ENCODE measurements at regions not wholly inside any gene's neighbourhood (a gene's known extent, or its start where the extent isn't known, plus 50 kb on each side); places are given as distances from the start of the nearest gene placed in this dataset.

- Histone ChIP-seq H3K4ac (ENCODE audit: low read depth, low read length) (no peak overlapping the region), H3K9ac (ENCODE audit: low read length) (no peak overlapping the region), H3K27me3 (ENCODE audit: insufficient read depth, low read length, poor library complexity) (no peaks in the 10 kb centered on the region), H3K4me2 (ENCODE audit: low read length) (no peak overlapping the region), H2AK5ac (ENCODE audit: low read length) (no peak overlapping the region), H3K27ac (ENCODE audit: low read depth, low read length) (no peak overlapping the region), H3K56ac (ENCODE audit: low read length) (no peak overlapping the region), H3K4me1 (ENCODE audit: control insufficient read depth, low read depth, low read length) (no peaks in the 10 kb centered on the region), H3K4me3 (ENCODE audit: low read length) (no peak overlapping the region), H3K18ac (ENCODE audit: low read length) (no peak overlapping the region), H2BK15ac (replicated peaks; ENCODE audit: low read depth) (no peak overlapping the region), H3K79me1 (ENCODE audit: low read length) (no peaks in the 10 kb centered on the region), H4K5ac (ENCODE audit: low read length) (no peak overlapping the region), H3K23ac (ENCODE audit: low read length) (no peak overlapping the region), H2BK120ac (ENCODE audit: low read depth, low read length) (no peak overlapping the region), H2BK5ac (ENCODE audit: low read length) (no peak overlapping the region), H3K36me3 (ENCODE audit: control insufficient read depth, insufficient read depth, low read length) (no peaks in the 10 kb centered on the region), H3K79me2 (ENCODE audit: control insufficient read depth, insufficient read depth, low read length) (no peaks in the 10 kb centered on the region), H4K8ac (ENCODE audit: low read depth, low read length) (no peak overlapping the region)
- DNase-seq, result no peak
- WGBS (ENCODE audit: extremely low coverage, insufficient coverage, low lambda C conversion rate), result no CpG with 5 or more reads among the region's 3 CpGs
These were observed 131.7 kb upstream of the EDNRA start for GRCh38 chr4:147349193-147349592.

- Histone ChIP-seq H3K23ac (ENCODE audit: low read length) (no peak overlapping the region), H3K4me3 (ENCODE audit: low read length) (no peak overlapping the region), H2BK5ac (ENCODE audit: low read length) (no peak overlapping the region), H3K9ac (ENCODE audit: low read length) (no peak overlapping the region), H3K56ac (ENCODE audit: low read length) (no peak overlapping the region), H3K18ac (ENCODE audit: low read length) (no peak overlapping the region), H2AK5ac (ENCODE audit: low read length) (no peak overlapping the region), H3K27me3 (ENCODE audit: insufficient read depth, low read length, poor library complexity) (no peaks in the 10 kb centered on the region), H3K79me1 (ENCODE audit: low read length) (no peaks in the 10 kb centered on the region), H2BK120ac (ENCODE audit: low read depth, low read length) (no peak overlapping the region), H4K8ac (ENCODE audit: low read depth, low read length) (no peak overlapping the region), H2BK15ac (replicated peaks; ENCODE audit: low read depth) (no peak overlapping the region), H3K4ac (ENCODE audit: low read depth, low read length) (no peak overlapping the region), H3K4me1 (ENCODE audit: control insufficient read depth, low read depth, low read length) (no peaks in the 10 kb centered on the region), H3K36me3 (ENCODE audit: control insufficient read depth, insufficient read depth, low read length) (no peaks in the 10 kb centered on the region), H3K79me2 (ENCODE audit: control insufficient read depth, insufficient read depth, low read length) (no peaks in the 10 kb centered on the region), H3K4me2 (ENCODE audit: low read length) (no peak overlapping the region), H4K5ac (ENCODE audit: low read length) (no peak overlapping the region), H3K27ac (ENCODE audit: low read depth, low read length) (no peak overlapping the region)
- WGBS (ENCODE audit: extremely low coverage, insufficient coverage, low lambda C conversion rate), result no CpG with 5 or more reads among the region's 5 CpGs
- DNase-seq, result no peak
These were observed 129.7 kb upstream of the EDNRA start for GRCh38 chr4:147351083-147351787.

GRCh38 chr4:147354237-147354636 is 126.7 kb upstream of the EDNRA start:
- Histone ChIP-seq H3K79me2 (ENCODE audit: control insufficient read depth, insufficient read depth, low read length) (no peaks in the 10 kb centered on the region), H4K5ac (ENCODE audit: low read length) (no peak overlapping the region), H4K8ac (ENCODE audit: low read depth, low read length) (no peak overlapping the region), H3K27ac (ENCODE audit: low read depth, low read length) (no peak overlapping the region), H3K4me2 (ENCODE audit: low read length) (no peak overlapping the region), H2BK15ac (replicated peaks; ENCODE audit: low read depth) (no peak overlapping the region), H3K18ac (ENCODE audit: low read length) (no peak overlapping the region), H2BK5ac (ENCODE audit: low read length) (no peak overlapping the region), H3K56ac (ENCODE audit: low read length) (no peak overlapping the region), H2AK5ac (ENCODE audit: low read length) (no peak overlapping the region), H3K23ac (ENCODE audit: low read length) (no peak overlapping the region), H3K36me3 (ENCODE audit: control insufficient read depth, insufficient read depth, low read length) (no peaks in the 10 kb centered on the region), H3K27me3 (ENCODE audit: insufficient read depth, low read length, poor library complexity) (no peaks in the 10 kb centered on the region), H3K4ac (ENCODE audit: low read depth, low read length) (no peak overlapping the region), H3K79me1 (ENCODE audit: low read length) (no peaks in the 10 kb centered on the region), H3K4me1 (ENCODE audit: control insufficient read depth, low read depth, low read length) (no peaks in the 10 kb centered on the region), H3K4me3 (ENCODE audit: low read length) (no peak overlapping the region), H2BK120ac (ENCODE audit: low read depth, low read length) (no peak overlapping the region), H3K9ac (ENCODE audit: low read length) (no peak overlapping the region)
- no CpG with 5 or more reads among the region's 1 CpG for WGBS (ENCODE audit: extremely low coverage, insufficient coverage, low lambda C conversion rate)
- DNase-seq, result no peak

- no peak overlapping the region for H3K4me2 ChIP-seq (ENCODE audit: low read length)
- no peak overlapping the region for H3K9ac ChIP-seq (ENCODE audit: low read length)
- no peak overlapping the region for H2BK5ac ChIP-seq (ENCODE audit: low read length)
- no peak overlapping the region for H3K4me3 ChIP-seq (ENCODE audit: low read length)
- H3K36me3 ChIP-seq (ENCODE audit: control insufficient read depth, insufficient read depth, low read length), result no peaks in the 10 kb centered on the region
- no peaks in the 10 kb centered on the region for H3K79me2 ChIP-seq (ENCODE audit: control insufficient read depth, insufficient read depth, low read length)
- H2BK15ac ChIP-seq (replicated peaks; ENCODE audit: low read depth), result no peak overlapping the region
- H4K5ac ChIP-seq (ENCODE audit: low read length), result no peak overlapping the region
- no peaks in the 10 kb centered on the region for H3K27me3 ChIP-seq (ENCODE audit: insufficient read depth, low read length, poor library complexity)
- H4K8ac ChIP-seq (ENCODE audit: low read depth, low read length), result no peak overlapping the region
- no peak overlapping the region for H2AK5ac ChIP-seq (ENCODE audit: low read length)
- no peaks in the 10 kb centered on the region for H3K79me1 ChIP-seq (ENCODE audit: low read length)
- no peak overlapping the region for H3K56ac ChIP-seq (ENCODE audit: low read length)
- H3K18ac ChIP-seq (ENCODE audit: low read length), result no peak overlapping the region
- no peak overlapping the region for H3K27ac ChIP-seq (ENCODE audit: low read depth, low read length)
- H3K23ac ChIP-seq (ENCODE audit: low read length), result no peak overlapping the region
- H2BK120ac ChIP-seq (ENCODE audit: low read depth, low read length), result no peak overlapping the region
- DNase-seq, result no peak
- H3K4me1 ChIP-seq (ENCODE audit: control insufficient read depth, low read depth, low read length), result no peaks in the 10 kb centered on the region
- WGBS (ENCODE audit: extremely low coverage, insufficient coverage, low lambda C conversion rate), result no CpG with 5 or more reads among the region's 3 CpGs
- no peak overlapping the region for H3K4ac ChIP-seq (ENCODE audit: low read depth, low read length)
These were observed 125.8 kb upstream of the EDNRA start for GRCh38 chr4:147355032-147355656.

- Histone ChIP-seq H3K27me3 (ENCODE audit: insufficient read depth, low read length, poor library complexity) (no peaks in the 10 kb centered on the region), H3K9ac (ENCODE audit: low read length) (no peak overlapping the region), H2BK120ac (ENCODE audit: low read depth, low read length) (no peak overlapping the region), H3K18ac (ENCODE audit: low read length) (no peak overlapping the region), H4K5ac (ENCODE audit: low read length) (no peak overlapping the region), H3K79me2 (ENCODE audit: control insufficient read depth, insufficient read depth, low read length) (no peaks in the 10 kb centered on the region), H3K4me1 (ENCODE audit: control insufficient read depth, low read depth, low read length) (no peaks in the 10 kb centered on the region), H3K4me2 (ENCODE audit: low read length) (no peak overlapping the region), H3K4me3 (ENCODE audit: low read length) (no peak overlapping the region), H3K56ac (ENCODE audit: low read length) (no peak overlapping the region), H2AK5ac (ENCODE audit: low read length) (no peak overlapping the region), H2BK5ac (ENCODE audit: low read length) (no peak overlapping the region), H3K79me1 (ENCODE audit: low read length) (no peaks in the 10 kb centered on the region), H3K4ac (ENCODE audit: low read depth, low read length) (no peak overlapping the region), H4K8ac (ENCODE audit: low read depth, low read length) (no peak overlapping the region), H3K27ac (ENCODE audit: low read depth, low read length) (no peak overlapping the region), H3K23ac (ENCODE audit: low read length) (no peak overlapping the region), H3K36me3 (ENCODE audit: control insufficient read depth, insufficient read depth, low read length) (no peaks in the 10 kb centered on the region), H2BK15ac (replicated peaks; ENCODE audit: low read depth) (no peak overlapping the region)
- WGBS (ENCODE audit: extremely low coverage, insufficient coverage, low lambda C conversion rate), result no CpG with 5 or more reads among the region's 1 CpG
- DNase-seq, result no peak
These were observed 125.0 kb upstream of the EDNRA start for GRCh38 chr4:147355847-147356246.

- Histone ChIP-seq H2AK5ac (ENCODE audit: low read length) (no peak overlapping the region), H3K79me1 (ENCODE audit: low read length) (no peaks in the 10 kb centered on the region), H3K18ac (ENCODE audit: low read length) (no peak overlapping the region), H3K79me2 (ENCODE audit: control insufficient read depth, insufficient read depth, low read length) (no peaks in the 10 kb centered on the region), H3K4me3 (ENCODE audit: low read length) (no peak overlapping the region), H3K27ac (ENCODE audit: low read depth, low read length) (no peak overlapping the region), H4K8ac (ENCODE audit: low read depth, low read length) (no peak overlapping the region), H3K36me3 (ENCODE audit: control insufficient read depth, insufficient read depth, low read length) (no peaks in the 10 kb centered on the region), H3K4ac (ENCODE audit: low read depth, low read length) (no peak overlapping the region), H2BK120ac (ENCODE audit: low read depth, low read length) (no peak overlapping the region), H3K56ac (ENCODE audit: low read length) (no peak overlapping the region), H2BK15ac (replicated peaks; ENCODE audit: low read depth) (no peak overlapping the region), H3K27me3 (ENCODE audit: insufficient read depth, low read length, poor library complexity) (no peaks in the 10 kb centered on the region), H2BK5ac (ENCODE audit: low read length) (no peak overlapping the region), H3K4me2 (ENCODE audit: low read length) (no peak overlapping the region), H3K9ac (ENCODE audit: low read length) (no peak overlapping the region), H3K23ac (ENCODE audit: low read length) (no peak overlapping the region), H4K5ac (ENCODE audit: low read length) (no peak overlapping the region), H3K4me1 (ENCODE audit: control insufficient read depth, low read depth, low read length) (no peaks in the 10 kb centered on the region)
- no CpG with 5 or more reads among the region's 3 CpGs for WGBS (ENCODE audit: extremely low coverage, insufficient coverage, low lambda C conversion rate)
- no peak for DNase-seq
These were observed 120.6 kb upstream of the EDNRA start for GRCh38 chr4:147360301-147360700.
